GM12865 (cell line): ENCODE measurements at regions not wholly inside any gene's neighbourhood (a gene's known extent, or its start where the extent isn't known, plus 50 kb on each side); places are given as distances from the start of the nearest gene placed in this dataset.

Experiments used
- DNase-seq: peaks from one replicate; pipeline ENCODE4 v3.0.0; 2010; ENCODE audit warnings: low read depth
- H3K4me3 ChIP-seq: 2 replicates; pipeline ENCODE4 v1.5.1; 2011; ENCODE audit warnings: mild to moderate bottlenecking, low read depth, low read length, control low read depth
- TF ChIP-seq, protein P1 (sequence below): IDR thresholded peaks from 2 replicates; pipeline ENCODE4 v1.5.1; 2011; ENCODE audit warnings: low read length, control low read depth, low read depth, inconsistent platforms; ENCODE audit not compliant: insufficient read depth; ENCODE audit errors: missing control alignments

DNA sequence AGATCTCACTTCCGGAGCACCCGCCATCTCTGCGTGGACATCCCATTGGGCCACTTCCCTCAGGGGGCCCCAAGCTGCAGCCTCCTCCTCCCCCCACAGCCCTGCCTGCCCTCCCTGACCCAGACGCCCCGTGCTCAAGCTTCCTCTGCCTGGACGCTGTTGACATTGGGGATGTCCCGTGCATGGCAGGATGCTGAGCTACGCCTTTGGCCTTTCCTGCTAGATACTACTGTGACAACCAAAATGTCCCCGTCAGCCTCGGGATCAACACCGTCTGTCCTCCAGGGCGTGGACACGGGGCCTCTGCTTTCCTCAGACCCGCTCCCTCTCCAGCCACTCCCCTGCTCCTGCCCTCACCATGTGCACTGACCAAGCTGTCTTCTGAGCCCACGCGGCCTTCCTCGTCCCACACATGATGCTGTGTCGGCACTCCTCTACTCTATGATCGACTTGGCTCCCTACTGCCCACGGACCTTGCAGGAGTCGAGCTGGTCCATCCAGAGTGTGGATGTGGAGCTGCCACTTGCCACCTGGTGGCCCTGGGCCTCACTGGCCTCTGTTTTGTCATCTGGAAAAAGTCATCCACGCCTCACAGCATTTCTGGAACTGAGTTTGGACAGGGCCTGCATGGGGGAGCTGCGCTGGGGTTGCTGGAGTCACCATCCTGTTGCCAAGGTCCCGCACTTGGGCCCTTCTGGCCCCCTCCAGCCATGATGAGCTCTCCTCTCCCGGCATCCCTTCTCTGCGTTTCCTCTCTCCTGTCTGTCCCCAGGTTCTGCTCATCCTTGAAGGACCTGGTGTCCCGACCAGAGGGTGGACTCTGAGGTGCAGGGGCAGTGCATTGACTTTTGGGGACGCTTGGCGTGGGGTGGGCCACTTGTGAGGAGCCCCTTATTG, 221.7 kb upstream of the CIBAR2 start:
- TF ChIP-seq, protein P1, sequence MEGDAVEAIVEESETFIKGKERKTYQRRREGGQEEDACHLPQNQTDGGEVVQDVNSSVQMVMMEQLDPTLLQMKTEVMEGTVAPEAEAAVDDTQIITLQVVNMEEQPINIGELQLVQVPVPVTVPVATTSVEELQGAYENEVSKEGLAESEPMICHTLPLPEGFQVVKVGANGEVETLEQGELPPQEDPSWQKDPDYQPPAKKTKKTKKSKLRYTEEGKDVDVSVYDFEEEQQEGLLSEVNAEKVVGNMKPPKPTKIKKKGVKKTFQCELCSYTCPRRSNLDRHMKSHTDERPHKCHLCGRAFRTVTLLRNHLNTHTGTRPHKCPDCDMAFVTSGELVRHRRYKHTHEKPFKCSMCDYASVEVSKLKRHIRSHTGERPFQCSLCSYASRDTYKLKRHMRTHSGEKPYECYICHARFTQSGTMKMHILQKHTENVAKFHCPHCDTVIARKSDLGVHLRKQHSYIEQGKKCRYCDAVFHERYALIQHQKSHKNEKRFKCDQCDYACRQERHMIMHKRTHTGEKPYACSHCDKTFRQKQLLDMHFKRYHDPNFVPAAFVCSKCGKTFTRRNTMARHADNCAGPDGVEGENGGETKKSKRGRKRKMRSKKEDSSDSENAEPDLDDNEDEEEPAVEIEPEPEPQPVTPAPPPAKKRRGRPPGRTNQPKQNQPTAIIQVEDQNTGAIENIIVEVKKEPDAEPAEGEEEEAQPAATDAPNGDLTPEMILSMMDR: no peak
- DNase-seq: no peak
- H3K4me3 ChIP-seq: no peak overlapping the region

DNA sequence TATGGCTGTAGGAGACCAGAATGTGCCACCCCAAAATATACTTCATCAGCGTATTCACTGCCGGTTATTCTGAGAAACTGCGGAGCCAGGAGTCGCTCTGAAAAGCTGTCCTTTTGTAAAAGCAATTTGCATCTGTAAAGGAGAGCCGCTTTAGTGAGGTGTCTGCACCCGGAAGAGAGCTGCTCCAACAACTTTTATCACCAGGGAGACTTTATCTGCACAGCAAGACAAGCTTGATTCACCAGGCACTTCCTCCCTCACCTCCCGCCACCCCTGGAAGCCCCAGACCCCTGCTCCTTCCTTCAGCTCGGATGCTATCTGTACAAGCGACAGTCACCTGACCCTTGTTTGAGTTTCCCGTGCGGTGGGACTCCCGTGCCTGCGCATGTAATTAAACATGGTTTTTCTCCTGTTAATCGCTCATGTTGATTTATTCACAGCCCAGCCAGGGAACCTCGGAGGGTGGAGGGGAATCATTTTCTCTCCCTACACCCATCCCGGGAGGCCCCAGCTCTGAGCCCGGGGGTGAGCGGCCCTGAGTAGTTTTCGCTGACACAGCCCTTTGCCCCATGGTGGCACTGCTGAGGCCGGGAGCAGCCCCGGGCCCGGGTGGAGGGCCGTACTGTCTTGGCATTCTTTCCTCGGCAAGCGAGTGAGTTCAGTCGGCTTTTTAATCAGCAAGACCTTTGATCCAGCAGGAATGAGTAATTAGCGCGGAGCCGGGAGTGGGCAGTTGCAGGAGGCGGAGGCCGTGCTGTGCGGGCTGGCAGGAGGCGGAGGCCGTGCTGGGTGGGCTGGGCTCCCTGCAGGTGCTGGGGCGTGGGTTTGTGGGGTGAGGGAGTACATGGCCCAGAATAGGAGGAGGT, 222.7 kb upstream of the CIBAR2 start:
- TF ChIP-seq, protein P1: no peak
- no peak overlapping the region for H3K4me3 ChIP-seq
- no peak for DNase-seq

DNA sequence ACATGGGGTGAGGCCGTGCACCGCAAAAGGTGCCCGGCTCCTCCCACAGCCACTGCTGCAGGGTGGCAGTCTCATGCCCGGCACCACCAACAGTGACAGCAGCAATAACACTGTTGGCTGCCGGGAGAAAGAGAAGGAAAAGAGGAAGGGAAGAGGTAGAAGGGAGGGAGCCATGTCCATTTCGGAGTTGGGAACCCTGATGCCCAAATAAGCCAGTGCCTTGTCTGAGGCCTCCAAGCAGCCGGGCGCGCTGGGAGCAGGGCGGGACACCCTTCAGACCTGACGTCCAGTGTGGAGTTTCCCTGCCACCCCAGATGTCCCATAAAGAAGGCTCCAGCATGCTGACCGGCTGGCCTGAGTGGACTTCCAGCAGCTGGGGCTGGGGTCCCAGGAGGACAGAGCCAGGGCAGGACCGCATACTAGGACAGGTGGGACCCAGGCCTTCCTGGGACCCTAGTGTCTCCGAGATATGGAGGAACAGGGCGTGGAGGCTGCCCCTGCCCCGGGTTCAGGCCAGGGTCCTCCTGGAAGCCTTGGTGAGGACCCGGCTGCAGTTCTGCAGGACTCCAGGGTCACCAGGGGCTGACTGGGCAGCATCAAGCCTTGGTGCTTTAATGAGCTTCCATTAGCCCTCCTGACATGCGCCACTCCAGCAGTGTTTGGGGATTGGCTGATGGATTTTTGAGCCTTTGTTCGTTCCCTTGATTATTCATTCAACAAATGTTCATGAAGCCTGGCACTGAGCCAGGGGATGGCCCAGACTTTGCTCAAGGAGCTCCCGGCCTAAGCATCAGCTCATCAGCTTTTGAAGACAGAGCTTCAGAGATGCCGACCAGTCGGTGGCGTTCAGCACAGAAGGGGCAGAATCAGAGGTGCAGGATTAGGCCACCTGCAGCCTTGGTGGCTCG, 223.6 kb upstream of the CIBAR2 start:
- TF ChIP-seq, protein P1: no peak
- no peak for DNase-seq
- H3K4me3 ChIP-seq: no peak overlapping the region

DNA sequence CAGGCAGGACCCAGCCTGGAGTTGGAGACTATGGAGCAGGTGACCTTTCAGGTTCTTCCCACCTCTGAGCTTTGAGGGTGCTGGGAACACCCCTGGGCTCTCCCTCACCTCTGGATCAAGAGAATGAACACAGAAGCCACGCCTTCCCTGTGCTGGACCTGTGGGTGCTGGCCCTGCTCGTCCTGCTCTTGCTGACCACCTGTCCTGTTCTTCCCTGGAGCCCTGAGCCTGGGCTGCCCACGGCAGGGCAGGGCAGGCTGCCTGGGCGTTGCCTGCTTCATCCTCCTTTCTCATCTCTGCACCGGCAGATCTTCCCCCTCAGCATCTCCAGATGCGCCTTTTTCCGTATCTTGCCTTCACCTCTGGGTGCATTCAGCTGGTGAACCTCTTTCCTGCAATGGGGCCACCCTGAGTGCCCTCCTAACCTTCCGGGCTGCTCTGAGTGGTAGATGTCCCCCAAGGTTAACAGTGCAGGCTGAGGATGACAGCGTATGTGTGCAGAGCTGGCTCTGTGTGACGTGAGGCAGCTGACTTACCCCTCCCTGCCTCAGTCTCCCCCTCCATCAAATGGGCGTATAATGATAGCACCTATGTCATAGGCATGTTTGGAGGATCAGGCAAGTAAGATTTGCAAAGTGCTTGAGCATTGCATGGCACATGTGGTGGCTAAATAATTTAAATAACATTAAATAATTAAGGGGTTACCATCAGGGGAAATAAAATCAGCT, 225.8 kb upstream of the CIBAR2 start:
- no peak for DNase-seq
- no peak overlapping the region for H3K4me3 ChIP-seq
- TF ChIP-seq, protein P1: no peak

DNA sequence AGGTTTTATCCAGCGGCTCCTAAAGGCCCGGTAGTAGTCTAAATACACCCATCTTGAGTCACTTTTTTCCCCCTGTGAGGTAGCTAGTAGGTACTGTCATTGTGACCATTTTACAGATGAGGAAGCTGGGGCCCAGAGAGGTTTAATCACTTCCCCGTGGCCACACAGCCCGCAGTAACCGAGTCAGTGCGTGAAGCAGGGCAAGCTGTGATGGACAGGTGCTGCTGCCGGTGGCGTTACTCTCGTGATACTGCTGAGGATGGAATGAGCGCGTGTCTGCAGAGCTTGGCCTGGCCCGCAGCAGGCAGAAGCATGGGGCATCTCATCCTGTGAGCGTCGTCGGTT, 226.3 kb upstream of the CIBAR2 start:
- DNase-seq: no peak
- TF ChIP-seq, protein P1: no peak
- H3K4me3 ChIP-seq: no peak overlapping the region

DNA sequence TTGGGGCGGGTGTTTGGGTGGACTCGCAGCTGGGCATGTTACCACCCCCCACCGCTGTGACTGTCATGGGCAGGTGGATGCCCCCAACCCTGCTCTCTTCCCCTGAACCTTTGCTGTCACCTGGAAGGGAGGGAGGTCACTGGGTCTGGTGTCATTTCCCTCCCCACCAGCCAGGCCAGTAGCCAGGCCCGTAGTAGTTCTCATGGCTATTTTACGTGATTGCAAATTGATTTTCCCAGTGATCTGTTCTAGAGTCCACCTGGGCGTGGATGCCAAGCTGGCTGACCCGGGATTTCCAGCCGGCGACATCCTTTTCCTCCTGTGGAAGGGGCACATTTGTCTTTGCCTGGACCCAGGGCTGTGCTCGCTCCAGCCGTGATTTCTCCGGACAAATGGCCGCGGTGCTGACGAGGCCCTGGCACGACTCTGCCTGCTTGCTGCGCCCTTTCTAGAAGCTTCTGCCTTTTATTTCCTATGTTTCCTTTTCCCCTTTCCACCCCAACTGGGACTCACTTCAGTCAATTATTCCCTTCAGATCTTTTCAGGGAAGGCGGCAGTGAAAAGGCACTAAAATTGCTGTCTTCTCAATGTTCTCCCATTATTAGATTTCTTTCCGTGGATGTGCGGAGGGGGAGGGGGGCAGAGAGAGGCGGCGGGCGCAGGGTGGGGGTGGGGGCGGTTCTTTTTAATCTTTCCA, 226.9 kb upstream of the CIBAR2 start:
- no peak for DNase-seq
- TF ChIP-seq, protein P1: no peak
- no peak overlapping the region for H3K4me3 ChIP-seq
